ENCODE measurements at regions not wholly inside any gene's neighbourhood (a gene's known extent, or its start where the extent isn't known, plus 50 kb on each side); places are given as distances from the start of the nearest gene placed in this dataset.

DNA sequence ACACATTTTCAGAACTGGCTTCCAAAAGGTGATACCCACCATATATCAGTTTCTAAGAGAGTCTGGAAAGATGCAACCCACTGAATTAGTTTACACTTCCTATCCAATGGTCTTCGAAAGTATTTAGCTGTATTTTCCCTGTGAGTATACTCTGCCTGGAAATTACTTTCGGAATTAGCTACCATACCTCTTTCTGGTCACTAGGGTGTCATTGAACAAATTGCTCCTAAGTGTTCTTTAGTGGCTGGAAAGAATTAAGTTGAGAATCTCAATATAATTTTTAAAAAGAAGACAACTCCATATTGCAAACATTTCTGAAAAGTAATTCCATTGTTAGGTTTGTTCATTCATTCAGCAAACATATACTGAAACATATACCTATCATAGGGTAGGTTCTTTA, 283.1 kb upstream of the SSTR1 start:
- H3K9me3 ChIP-seq: no peaks in the 10 kb centered on the region
- no peaks in the 10 kb centered on the region for H3K36me3 ChIP-seq
- no peak overlapping the region for H3K27ac ChIP-seq
- TF ChIP-seq, protein P1, sequence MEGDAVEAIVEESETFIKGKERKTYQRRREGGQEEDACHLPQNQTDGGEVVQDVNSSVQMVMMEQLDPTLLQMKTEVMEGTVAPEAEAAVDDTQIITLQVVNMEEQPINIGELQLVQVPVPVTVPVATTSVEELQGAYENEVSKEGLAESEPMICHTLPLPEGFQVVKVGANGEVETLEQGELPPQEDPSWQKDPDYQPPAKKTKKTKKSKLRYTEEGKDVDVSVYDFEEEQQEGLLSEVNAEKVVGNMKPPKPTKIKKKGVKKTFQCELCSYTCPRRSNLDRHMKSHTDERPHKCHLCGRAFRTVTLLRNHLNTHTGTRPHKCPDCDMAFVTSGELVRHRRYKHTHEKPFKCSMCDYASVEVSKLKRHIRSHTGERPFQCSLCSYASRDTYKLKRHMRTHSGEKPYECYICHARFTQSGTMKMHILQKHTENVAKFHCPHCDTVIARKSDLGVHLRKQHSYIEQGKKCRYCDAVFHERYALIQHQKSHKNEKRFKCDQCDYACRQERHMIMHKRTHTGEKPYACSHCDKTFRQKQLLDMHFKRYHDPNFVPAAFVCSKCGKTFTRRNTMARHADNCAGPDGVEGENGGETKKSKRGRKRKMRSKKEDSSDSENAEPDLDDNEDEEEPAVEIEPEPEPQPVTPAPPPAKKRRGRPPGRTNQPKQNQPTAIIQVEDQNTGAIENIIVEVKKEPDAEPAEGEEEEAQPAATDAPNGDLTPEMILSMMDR (IDR thresholded peaks at IDR 0.05): no peak
- H3K4me1 ChIP-seq: no peaks in the 10 kb centered on the region
- no peaks in the 10 kb centered on the region for H3K27me3 ChIP-seq
- intact Hi-C loops (cut with DNase I; ENCODE audit: low total_unique reads): no loop called here
- no peak overlapping the region for H3K4me3 ChIP-seq
- DNase-seq: no peak

GRCh38 chr14:37932008-37932407, 275.7 kb upstream of the SSTR1 start:
- intact Hi-C loops (cut with DNase I; ENCODE audit: low total_unique reads): no loop called here
- Histone ChIP-seq H3K36me3 (no peaks in the 10 kb centered on the region), H3K9me3 (no peaks in the 10 kb centered on the region), H3K4me3 (no peak overlapping the region), H3K27ac (no peak overlapping the region), H3K27me3 (no peaks in the 10 kb centered on the region), H3K4me1 (no peaks in the 10 kb centered on the region)
- TF ChIP-seq, protein P1 (IDR thresholded peaks at IDR 0.05): no peak
- no peak for DNase-seq

DNA sequence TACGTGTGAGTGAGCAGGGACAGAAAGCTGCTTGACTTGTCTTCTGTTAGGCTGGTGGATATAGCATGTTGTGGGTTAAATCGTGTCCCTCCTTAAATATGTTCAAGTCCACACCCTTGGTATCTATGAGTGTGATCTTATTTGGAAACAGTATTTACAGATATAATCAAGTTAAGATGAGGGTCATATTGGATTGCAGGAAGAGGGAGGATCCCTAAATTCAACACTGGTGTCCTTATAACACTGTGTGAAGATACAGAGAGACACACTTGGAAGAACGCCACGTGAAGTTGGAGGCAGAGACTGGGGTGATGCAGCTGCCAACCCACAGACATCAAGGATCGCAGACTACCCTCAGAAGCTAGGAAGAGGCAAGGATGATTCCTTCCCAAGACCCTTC, 275.2 kb upstream of the SSTR1 start:
- DNase-seq: no peak
- Histone ChIP-seq H3K27ac (no peak overlapping the region), H3K4me3 (no peak overlapping the region), H3K9me3 (no peaks in the 10 kb centered on the region), H3K4me1 (no peaks in the 10 kb centered on the region), H3K36me3 (no peaks in the 10 kb centered on the region), H3K27me3 (no peaks in the 10 kb centered on the region)
- TF ChIP-seq, protein P1 (IDR thresholded peaks at IDR 0.05): no peak
- intact Hi-C loops (cut with DNase I; ENCODE audit: low total_unique reads): no loop called here

DNA sequence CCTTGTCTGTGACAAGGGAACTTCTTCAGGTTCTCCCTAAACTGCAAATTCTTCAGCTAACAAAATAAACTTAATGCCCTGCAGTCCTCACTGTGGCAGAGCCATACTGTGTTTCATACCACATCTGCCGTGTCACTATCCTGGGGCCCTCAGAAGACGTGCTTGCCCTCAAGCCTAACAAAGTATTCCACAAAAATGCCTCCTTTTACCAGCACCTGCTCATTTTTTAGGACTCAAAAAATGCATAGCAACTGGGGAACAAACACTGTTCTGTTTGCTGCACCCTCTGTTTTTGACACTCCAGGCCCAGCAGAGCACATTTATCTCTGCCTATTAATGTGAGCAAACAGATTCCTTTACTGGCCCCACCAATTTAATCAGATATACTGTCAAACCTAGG, 270.7 kb upstream of the SSTR1 start:
- Histone ChIP-seq H3K9me3 (no peaks in the 10 kb centered on the region), H3K4me1 (no peaks in the 10 kb centered on the region), H3K27me3 (no peaks in the 10 kb centered on the region), H3K27ac (no peak overlapping the region), H3K36me3 (no peaks in the 10 kb centered on the region), H3K4me3 (no peak overlapping the region)
- DNase-seq: no peak
- intact Hi-C loops (cut with DNase I; ENCODE audit: low total_unique reads): no loop called here
- TF ChIP-seq, protein P1 (IDR thresholded peaks at IDR 0.05): no peak

GRCh38 chr14:37939442-37940028, 268.2 kb upstream of the SSTR1 start:
- DNase-seq: no peak
- H3K4me3 ChIP-seq: no peak overlapping the region
- H3K36me3 ChIP-seq: no peaks in the 10 kb centered on the region
- TF ChIP-seq, protein P1 (IDR thresholded peaks at IDR 0.05): no peak
- no peaks in the 10 kb centered on the region for H3K27me3 ChIP-seq
- peaks cover 0 to 5% (median 4%) of the 10 kb centered on the region in 3 donors for H3K9me3 ChIP-seq
- intact Hi-C loops (cut with DNase I; ENCODE audit: low total_unique reads): no loop called here
- no peaks in the 10 kb centered on the region for H3K4me1 ChIP-seq
- no peak overlapping the region for H3K27ac ChIP-seq

- intact Hi-C loops (cut with DNase I; ENCODE audit: low total_unique reads): no loop called here
- Histone ChIP-seq H3K36me3 (no peaks in the 10 kb centered on the region), H3K4me3 (no peak overlapping the region), H3K27me3 (no peaks in the 10 kb centered on the region), H3K4me1 (no peaks in the 10 kb centered on the region), H3K27ac (no peak overlapping the region), H3K9me3 (peaks cover 4 to 22% (median 5%) of the 10 kb centered on the region in 3 donors)
- DNase-seq: no peak
- TF ChIP-seq, protein P1 (IDR thresholded peaks at IDR 0.05): no peak
These were observed 261.7 kb upstream of the SSTR1 start for GRCh38 chr14:37945959-37946358.

Measured in tibial artery (tissue), 4 donors.